Urothelium cell line (cell line): ENCODE measurements at regions not wholly inside any gene's neighbourhood (a gene's known extent, or its start where the extent isn't known, plus 50 kb on each side); places are given as distances from the start of the nearest gene placed in this dataset.

Source experiments
- DNase-seq: peaks from one replicate; pipeline ENCODE4 v3.0.0; 2011; ENCODE audit warnings: low spot score, mixed read lengths
- FAIRE-seq: peaks from 2 replicates; lab custom pipeline; 2011; peaks lifted over from hg19 to GRCh38; lab: Jason Lieb, UNC

- FAIRE-seq (no peak), DNase-seq (no peak)
Observed at GRCh38 chr2:177314722-177315264, 50.3 kb upstream of the NFE2L2 start.

- FAIRE-seq (no peak), DNase-seq (no peak)
Observed at GRCh38 chr2:177315364-177315763, 50.8 kb upstream of the NFE2L2 start.

DNA sequence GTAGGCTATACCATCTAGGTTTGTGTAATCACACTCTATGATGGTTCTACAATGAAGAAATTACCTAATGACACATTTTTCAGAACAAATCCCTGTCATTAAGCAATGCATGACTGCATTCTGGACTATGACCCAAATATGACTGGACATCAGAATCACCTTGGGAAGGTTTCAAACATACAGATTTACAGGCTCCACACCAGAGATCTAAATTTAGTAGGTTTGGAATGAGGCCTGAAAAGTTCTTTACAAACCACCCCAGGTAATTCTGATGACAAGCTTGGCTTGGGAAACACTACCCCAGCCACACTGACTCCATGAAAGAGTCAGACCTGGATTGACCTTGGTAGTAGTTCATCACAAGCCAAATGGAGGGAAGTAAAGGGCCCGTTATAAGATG is 52.2 kb upstream of the NFE2L2 start:
- FAIRE-seq (no peak), DNase-seq (no peak)

DNA sequence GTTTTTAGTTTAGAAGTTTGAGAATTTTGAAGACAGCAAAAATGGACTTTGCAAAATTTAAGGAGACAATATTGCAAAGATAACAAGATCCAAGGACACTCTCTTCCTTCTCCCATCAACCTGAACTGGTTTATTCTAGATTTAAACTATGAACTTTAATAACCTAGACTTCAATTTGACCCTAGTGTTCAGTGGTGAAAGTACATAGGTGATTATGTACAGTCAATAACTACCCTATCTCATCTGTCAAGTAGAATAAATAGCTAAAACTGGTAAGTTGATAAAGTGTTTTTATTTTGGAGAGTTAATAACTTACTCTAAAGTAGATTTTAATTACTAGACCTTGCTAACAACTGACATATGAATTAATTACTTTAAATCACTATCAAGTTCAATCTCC is 52.9 kb upstream of the NFE2L2 start:
- FAIRE-seq (no peak), DNase-seq (no peak)

DNA sequence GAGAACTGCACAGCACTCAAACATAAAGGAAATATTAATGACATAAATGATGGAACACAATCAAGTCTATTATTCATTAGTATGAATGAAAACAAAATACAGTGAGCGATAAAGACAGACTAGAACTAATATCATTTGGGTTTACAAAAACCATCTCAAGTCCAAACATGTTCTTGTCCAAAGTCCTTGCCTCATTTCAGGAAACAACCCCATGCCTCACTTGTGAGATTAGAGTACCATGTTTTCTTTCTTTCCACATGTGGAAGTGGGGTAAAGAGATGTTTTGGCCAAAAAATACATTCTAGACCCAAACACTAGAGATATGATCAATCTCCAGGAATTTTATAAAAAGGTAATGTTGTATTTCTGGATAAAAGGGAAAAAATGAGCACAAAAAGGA is 53.3 kb upstream of the NFE2L2 start:
- FAIRE-seq, result no peak
- no peak for DNase-seq

GRCh38 chr2:177318613-177319012 is 54.1 kb upstream of the NFE2L2 start:
- FAIRE-seq (no peak), DNase-seq (no peak)

GRCh38 chr2:177320596-177320995 is 56.1 kb upstream of the NFE2L2 start:
- FAIRE-seq, result no peak
- DNase-seq, result no peak

DNA sequence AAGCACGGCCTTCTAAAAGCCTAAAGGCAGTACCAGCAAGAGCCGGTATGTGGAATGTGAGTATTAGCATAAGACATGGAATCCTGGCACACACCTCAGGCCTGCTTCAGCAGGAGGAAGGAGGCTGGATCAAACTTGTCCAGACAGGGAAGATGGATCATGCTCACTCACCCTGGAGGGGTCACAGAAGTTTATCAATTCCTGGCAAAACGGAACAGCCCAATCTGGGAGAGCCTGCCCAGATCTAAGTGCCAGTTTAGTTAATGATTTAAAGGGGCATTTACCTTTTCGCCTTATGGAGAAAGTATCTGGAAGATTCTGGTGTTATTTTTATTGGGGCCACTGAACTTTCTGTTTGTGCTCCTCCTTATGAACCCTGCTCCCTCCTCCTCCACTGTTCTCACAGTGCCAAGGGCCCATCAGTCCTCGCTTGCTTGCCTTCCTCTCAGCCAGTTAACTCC is 58.3 kb upstream of the NFE2L2 start:
- DNase-seq (no peak), FAIRE-seq (no peak)

GRCh38 chr2:177324797-177325196 is 60.3 kb upstream of the NFE2L2 start:
- no peak for DNase-seq
- no peak for FAIRE-seq

DNA sequence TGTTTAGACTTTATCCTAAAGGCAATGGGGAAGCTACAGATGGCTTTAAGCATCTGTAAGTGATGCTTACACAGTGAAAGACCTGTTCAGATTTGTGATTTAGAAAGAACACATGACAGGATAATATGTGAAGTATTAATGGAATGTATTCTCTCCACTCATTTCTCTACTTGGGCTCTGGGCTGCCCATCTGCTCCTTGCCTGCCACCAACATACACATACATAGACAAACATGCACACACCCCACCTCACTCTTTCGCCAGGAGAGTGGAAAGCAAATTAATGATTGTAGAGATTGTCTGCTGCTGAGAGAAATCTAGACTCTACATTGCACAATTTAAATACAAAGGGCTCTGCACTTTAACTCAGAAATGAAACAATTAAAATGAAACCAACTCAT is 61.0 kb upstream of the NFE2L2 start:
- FAIRE-seq (no peak), DNase-seq (no peak)

- no peak for FAIRE-seq
Observed at GRCh38 chr2:177326005-177326404, 61.5 kb upstream of the NFE2L2 start.

DNA sequence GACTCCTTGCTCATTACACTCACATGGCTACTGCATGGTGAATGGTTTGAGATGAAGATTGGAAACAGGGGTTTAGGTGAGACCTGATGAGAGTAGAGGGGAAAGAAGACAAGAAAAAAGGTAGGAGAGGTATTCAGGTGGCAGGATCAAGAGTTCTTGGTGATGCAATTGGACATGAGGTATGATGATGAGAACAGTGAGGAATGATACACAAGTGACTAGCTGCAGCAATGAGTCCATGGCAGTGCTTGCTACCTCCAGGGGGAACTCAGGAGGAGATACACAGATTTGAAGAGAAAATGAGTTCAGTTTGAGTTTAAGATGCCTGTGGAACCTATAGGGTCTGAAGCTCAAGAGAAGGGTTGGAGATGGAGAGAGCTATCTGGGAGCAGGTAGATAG is 62.1 kb upstream of the NFE2L2 start:
- FAIRE-seq (no peak), DNase-seq (no peak)

More at GRCh38 chr2:177326005-177326404, 61.5 kb upstream of the NFE2L2 start:
- no peak for DNase-seq

GRCh38 chr2:177327009-177327408 is 62.5 kb upstream of the NFE2L2 start:
- FAIRE-seq, result no peak
- DNase-seq, result no peak

DNA sequence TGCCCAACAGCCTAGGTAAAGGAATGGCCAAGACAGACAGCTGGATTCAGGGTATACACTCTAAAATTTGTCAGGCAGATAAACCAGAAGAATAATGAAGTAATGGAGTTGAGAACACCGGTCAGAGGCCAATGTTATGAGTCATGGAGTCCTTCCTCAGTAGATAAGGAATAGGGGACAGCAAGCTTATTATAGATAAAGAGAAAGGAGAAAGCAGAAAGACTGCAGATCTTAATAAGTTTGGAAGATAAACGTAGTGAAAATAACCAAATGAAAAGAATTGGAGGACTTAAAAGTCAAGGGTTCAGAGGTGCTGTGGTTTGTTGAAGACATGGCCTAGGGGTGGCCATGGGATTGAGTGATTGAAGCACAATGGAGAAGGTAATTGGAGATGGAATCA is 63.5 kb upstream of the NFE2L2 start:
- DNase-seq (no peak), FAIRE-seq (no peak)

GRCh38 chr2:177329064-177329463 is 63.5 kb upstream of the AGPS start:
- FAIRE-seq, result no peak
- DNase-seq, result no peak

- FAIRE-seq, result no peak
- no peak for DNase-seq
Observed at GRCh38 chr2:177331466-177331997, 61.0 kb upstream of the AGPS start.

DNA sequence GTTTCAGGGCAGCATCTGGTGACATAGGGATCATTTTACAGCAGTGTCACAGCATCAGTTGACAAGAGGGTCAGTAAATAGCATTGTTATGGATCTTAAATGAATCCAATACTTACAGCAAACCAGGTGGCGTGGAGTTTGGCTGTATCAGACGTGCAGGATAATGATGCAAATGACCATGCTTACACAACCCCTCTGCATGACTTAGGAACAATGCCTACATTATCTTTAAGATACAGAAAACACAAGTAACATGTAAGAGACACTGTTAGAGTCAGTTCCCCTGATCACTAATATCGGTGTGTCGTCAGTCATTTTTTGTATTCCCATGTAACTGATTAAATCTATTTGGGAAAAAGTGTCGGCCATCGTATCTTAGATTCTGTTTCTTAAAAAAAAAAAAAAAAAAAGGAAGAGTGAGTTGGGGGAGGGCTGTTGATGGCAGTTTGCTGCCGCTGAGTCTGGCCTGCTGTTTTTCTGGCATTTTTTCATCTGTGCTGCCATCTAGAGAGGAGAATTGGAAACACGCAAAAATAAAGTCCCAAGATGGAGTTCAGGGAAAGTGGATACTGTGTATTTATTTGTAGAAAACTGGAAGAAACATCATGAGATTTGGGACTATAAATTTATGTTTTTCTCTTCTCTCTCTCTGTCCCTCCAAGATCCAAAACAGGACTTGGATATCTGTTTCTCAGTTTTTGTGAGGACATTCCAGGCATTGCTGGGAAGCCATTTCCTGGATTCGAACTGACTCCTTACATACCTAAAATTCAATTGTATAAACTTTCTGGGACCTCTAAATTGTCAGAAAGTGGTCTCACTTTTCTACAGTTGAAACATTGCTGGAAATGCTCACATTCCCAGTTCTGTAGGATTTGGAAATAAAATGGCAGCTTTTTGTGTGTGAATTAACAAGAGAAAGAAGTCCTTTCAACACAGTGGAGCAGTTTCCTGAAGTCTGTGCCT is 60.3 kb upstream of the AGPS start:
- no peak for FAIRE-seq
- peak; percentile 64 for DNase-seq

GRCh38 chr2:177332992-177333388 is 59.6 kb upstream of the AGPS start:
- FAIRE-seq (no peak), DNase-seq (no peak)

DNA sequence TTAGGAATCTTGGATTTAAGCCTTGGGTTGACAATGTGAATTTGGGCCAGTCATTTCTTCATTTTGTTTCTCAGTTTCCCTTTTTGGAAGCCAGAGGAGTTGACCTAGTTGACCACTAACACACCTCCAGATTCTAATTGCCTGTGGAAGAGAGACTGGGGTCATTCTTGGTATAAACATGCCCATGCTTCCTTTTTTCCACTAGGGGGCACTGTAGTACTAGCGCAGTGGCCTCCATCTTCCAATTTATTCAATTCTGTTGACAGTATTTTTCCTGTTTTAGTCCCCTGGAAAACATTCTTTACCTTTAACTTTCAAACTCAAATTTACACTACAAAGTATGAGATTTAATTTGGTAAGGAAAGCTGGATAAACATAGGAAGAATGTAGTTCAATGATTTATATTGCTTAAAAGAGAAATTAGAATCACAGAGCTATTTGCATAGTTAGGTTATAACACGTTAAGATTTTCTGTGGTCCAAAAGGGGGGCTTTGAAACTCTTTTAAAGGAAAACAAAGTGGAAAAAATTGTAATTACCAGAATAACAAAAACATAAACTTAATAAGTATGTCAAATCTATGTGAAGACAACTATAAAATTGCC is 57.5 kb upstream of the AGPS start:
- FAIRE-seq (no peak), DNase-seq (peak; percentile 51)

- FAIRE-seq (no peak), DNase-seq (no peak)
Observed at GRCh38 chr2:177335917-177336450, 56.6 kb upstream of the AGPS start.

DNA sequence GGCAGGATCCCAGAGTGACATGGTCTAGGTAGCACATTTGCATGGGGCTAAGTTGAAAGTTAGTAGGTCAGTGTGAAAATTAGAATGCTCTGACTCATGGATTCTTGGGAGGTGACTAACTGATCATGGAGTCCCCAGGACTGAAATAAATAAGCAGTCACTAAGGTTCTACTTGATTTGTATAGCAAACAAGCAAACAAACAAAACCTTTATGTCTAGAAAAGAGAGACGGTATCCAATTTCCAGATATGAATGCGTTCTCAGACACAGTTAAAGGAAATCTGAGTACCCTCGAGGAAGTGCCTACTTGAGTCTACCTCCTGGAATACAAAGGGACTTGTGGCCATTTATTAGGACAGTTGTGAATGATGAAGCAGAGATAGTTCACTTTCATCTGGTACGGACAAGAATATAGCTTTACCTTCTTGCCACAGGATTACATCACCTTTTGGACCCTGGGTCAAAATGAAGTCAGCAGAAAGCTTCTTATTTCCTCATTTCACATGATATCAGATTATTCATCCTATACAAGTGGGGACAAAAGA is 54.3 kb upstream of the AGPS start:
- DNase-seq (peak; percentile 60), FAIRE-seq (no peak)
